Hindlimb muscle (tissue), 1 donor: ENCODE measurements at regions not wholly inside any gene's neighbourhood (a gene's known extent, or its start where the extent isn't known, plus 50 kb on each side); places are given as distances from the start of the nearest gene placed in this dataset.
A peak's percentile ranks its signal among the peaks of the same experiment; 100 is the strongest.

ENCODE experiments used
- DNase-seq: peaks from one replicate; pipeline ENCODE4 v3.0.0-alpha.2; 2013

- DNase-seq = no peak
Measured at GRCh38 chr4:186934841-186935443, 211.3 kb upstream of the FAT1 start.

- DNase-seq = no peak
Measured at GRCh38 chr4:186935901-186936300, 212.2 kb upstream of the FAT1 start.

- peak; percentile 61 for DNase-seq
Measured at GRCh38 chr4:186936496-186937375, 213.1 kb upstream of the FAT1 start.

- no peak for DNase-seq
Measured at GRCh38 chr4:186939226-186939625, 215.6 kb upstream of the FAT1 start.

- DNase-seq = no peak
Measured at GRCh38 chr4:186939766-186940165, 216.1 kb upstream of the FAT1 start.

- no peak for DNase-seq
Measured at GRCh38 chr4:186940476-186940875, 216.8 kb upstream of the FAT1 start.

GRCh38 chr4:186942758-186943377 is 219.2 kb upstream of the FAT1 start:
- DNase-seq = peak; percentile 81

GRCh38 chr4:186943411-186943810 is 219.8 kb upstream of the FAT1 start:
- DNase-seq = no peak

GRCh38 chr4:186946136-186946535 is 222.5 kb upstream of the FAT1 start:
- no peak for DNase-seq

GRCh38 chr4:186946682-186947294 is 223.1 kb upstream of the FAT1 start:
- DNase-seq = no peak

GRCh38 chr4:186948361-186949242 is 224.9 kb upstream of the FAT1 start:
- no peak for DNase-seq

- no peak for DNase-seq
Measured at GRCh38 chr4:186949847-186950246, 226.2 kb upstream of the FAT1 start.

GRCh38 chr4:186952709-186953108 is 229.1 kb upstream of the FAT1 start:
- no peak for DNase-seq

GRCh38 chr4:186953599-186954260 is 230.1 kb upstream of the FAT1 start:
- no peak for DNase-seq

- peak; percentile 56 for DNase-seq
Measured at GRCh38 chr4:186954509-186954908, 230.9 kb upstream of the FAT1 start.

- DNase-seq = no peak
Measured at GRCh38 chr4:186954956-186955355, 231.3 kb upstream of the FAT1 start.

- no peak for DNase-seq
Measured at GRCh38 chr4:186957952-186958555, 234.4 kb upstream of the FAT1 start.

- DNase-seq = no peak
Measured at GRCh38 chr4:186958726-186959350, 235.2 kb upstream of the FAT1 start.

GRCh38 chr4:186979961-186980745 is 256.5 kb upstream of the FAT1 start:
- DNase-seq = no peak

GRCh38 chr4:186981161-186981560 is 257.5 kb upstream of the FAT1 start:
- DNase-seq = no peak
